Liver (tissue), 8 donors: ENCODE measurements at regions not wholly inside any gene's neighbourhood (a gene's known extent, or its start where the extent isn't known, plus 50 kb on each side); places are given as distances from the start of the nearest gene placed in this dataset.

ENCODE experiments used
- DNase-seq: peaks from one replicate; pipeline ENCODE4 v3.0.0-alpha.2; 2017; ENCODE audit warnings: low spot score
- H3K27ac ChIP-seq, 2 donors: one replicate each; pipeline ENCODE4 v1.7.0; 2013; ENCODE audit warnings: inconsistent platforms in 2 of 2, low read length in 2 of 2, control low read depth in 1 of 2, low read depth in 1 of 2, mild to moderate bottlenecking in 1 of 2
- H3K27me3 ChIP-seq, 4 donors: one replicate each; pipeline versions ENCODE4 v1.6.1 to v1.7.0; 2013; ENCODE audit warnings: low read length in 3 of 4, inconsistent platforms in 1 of 4, mild to moderate bottlenecking in 1 of 4, moderate library complexity in 1 of 4; ENCODE audit not compliant: control insufficient read depth in 4 of 4, insufficient read depth in 4 of 4
- H3K36me3 ChIP-seq, 4 donors: one replicate each; pipeline versions ENCODE4 v1.6.1 to v1.7.0; 2013; ENCODE audit warnings: low read length in 3 of 4, mild to moderate bottlenecking in 3 of 4, low read depth in 1 of 4, moderate library complexity in 1 of 4; ENCODE audit not compliant: control insufficient read depth in 4 of 4, insufficient read depth in 3 of 4
- H3K4me1 ChIP-seq, 4 donors: one replicate each; pipeline versions ENCODE4 v1.6.1 to v1.7.0; 2013; ENCODE audit warnings: low read length in 3 of 4, mild to moderate bottlenecking in 3 of 4, moderate library complexity in 1 of 4; ENCODE audit not compliant: control insufficient read depth in 4 of 4, insufficient read depth in 4 of 4
- H3K4me3 ChIP-seq, 3 donors: one replicate each; pipeline versions ENCODE4 v1.6.1 to v1.7.0; 2013; ENCODE audit warnings: low read length in 3 of 3, control low read depth in 1 of 3, low read depth in 1 of 3, mild to moderate bottlenecking in 1 of 3
- H3K9ac ChIP-seq, 2 donors: one replicate each; pipeline ENCODE4 v1.7.0; 2013; ENCODE audit warnings: low read length in 2 of 2, mild to moderate bottlenecking in 2 of 2, moderate library complexity in 2 of 2, control low read depth in 1 of 2, low read depth in 1 of 2
- H3K9me3 ChIP-seq, 4 donors: one replicate each; pipeline versions ENCODE4 v1.6.1 to v1.7.0; 2013; ENCODE audit warnings: low read length in 3 of 4; ENCODE audit not compliant: control insufficient read depth in 4 of 4
- ATF3 ChIP-seq: IDR thresholded peaks from 2 replicates; pipeline ENCODE4 v1.6.1; 2016; ENCODE audit warnings: antibody characterized with exemption
- CTCF ChIP-seq: fragments of 150-350 bp; IDR thresholded peaks from 2 replicates; pipeline ENCODE4 v1.5.1; 2017; ENCODE audit warnings: improper control_type of control experiment, low read depth, low read length; ENCODE audit not compliant: missing input control
- EGR1 ChIP-seq, 2 donors: IDR thresholded peaks; 2 replicates each; pipeline ENCODE4 v1.6.1; 2016 to 2018; ENCODE audit warnings: antibody characterized with exemption in 2 of 2, low read depth in 2 of 2
- FOXA1 ChIP-seq: IDR thresholded peaks from 2 replicates; pipeline ENCODE4 v1.6.1; 2016; ENCODE audit warnings: antibody characterized with exemption
- FOXA2 ChIP-seq: IDR thresholded peaks from 2 replicates; pipeline ENCODE4 v1.6.1; 2016; ENCODE audit warnings: antibody characterized with exemption
- GABPA ChIP-seq, 2 donors: IDR thresholded peaks in 1 of 2; conservative IDR thresholded peaks in 1 of 2; 2 replicates each; pipeline ENCODE4 v1.6.1; 2016; ENCODE audit warnings: antibody characterized with exemption in 2 of 2, mild to moderate bottlenecking in 1 of 2, moderate library complexity in 1 of 2
- HNF4A ChIP-seq, 2 donors: conservative IDR thresholded peaks; 2 replicates each; pipeline ENCODE4 v1.6.1; 2016; ENCODE audit warnings: antibody characterized with exemption in 2 of 2, mild to moderate bottlenecking in 2 of 2
- HNF4G ChIP-seq: IDR thresholded peaks from 2 replicates; pipeline ENCODE4 v1.6.1; 2016; ENCODE audit warnings: antibody characterized with exemption
- MAX ChIP-seq: IDR thresholded peaks from 2 replicates; pipeline ENCODE4 v1.6.1; 2016; ENCODE audit warnings: antibody characterized with exemption
- NR2F2 ChIP-seq: IDR thresholded peaks from 2 replicates; pipeline ENCODE4 v1.6.1; 2016; ENCODE audit warnings: antibody characterized with exemption
- RAD21 ChIP-seq, 2 donors: IDR thresholded peaks; 2 replicates each; pipeline ENCODE4 v1.6.1; 2016; ENCODE audit warnings: antibody characterized with exemption in 2 of 2, mild to moderate bottlenecking in 2 of 2
- REST ChIP-seq: IDR thresholded peaks from 2 replicates; pipeline ENCODE4 v1.6.1; 2016; ENCODE audit warnings: antibody characterized with exemption, mild to moderate bottlenecking
- RXRA ChIP-seq, 2 donors: IDR thresholded peaks; 2 replicates each; pipeline ENCODE4 v1.6.1; 2017 to 2018; ENCODE audit warnings: antibody characterized with exemption in 2 of 2, mild to moderate bottlenecking in 1 of 2
- SP1 ChIP-seq: IDR thresholded peaks from 2 replicates; pipeline ENCODE4 v1.6.1; 2018; ENCODE audit warnings: antibody characterized with exemption, mild to moderate bottlenecking
- TAF1 ChIP-seq: conservative IDR thresholded peaks from 2 replicates; pipeline ENCODE4 v1.6.1; 2016; ENCODE audit warnings: antibody characterized with exemption, mild to moderate bottlenecking
- YY1 ChIP-seq: IDR thresholded peaks from 2 replicates; pipeline ENCODE4 v1.6.1; 2016; ENCODE audit warnings: antibody characterized with exemption, mild to moderate bottlenecking
- ZBTB33 ChIP-seq: IDR thresholded peaks from 2 replicates; pipeline ENCODE4 v1.6.1; 2016; ENCODE audit warnings: antibody characterized with exemption
- WGBS: extraction: QIAGEN DNeasy Blood & Tissue Kit; methylation state at CpG from one replicate; pipeline ENCODE4 v1.1.7; 2013; 5-methylcytosine and 5-hydroxymethylcytosine counted together
- donor health status: healthy.
- donor health status: healthy.
- donor health status: healthy.
- donor health status: healthy.
- donor health status: healthy.

- 40% methylated on average over 2 of the region's 2 CpGs for WGBS
Measured at GRCh38 chr4:35993606-35994005, 250.7 kb downstream of the ARAP2 start.

GRCh38 chr4:36000941-36001557 lies 243.3 kb downstream of the ARAP2 start:
- 41% methylated on average over 3 of the region's 3 CpGs for WGBS
- Histone ChIP-seq H3K27ac (peak overlapping the region; percentile 20 to 53), H3K4me3 (no peak overlapping the region), H3K9me3 (no peaks in the 10 kb centered on the region), H3K36me3 (no peaks in the 10 kb centered on the region), H3K4me1 (peaks cover 0 to 4% (median under 1%) of the 10 kb centered on the region in 4 donors), H3K27me3 (no peaks in the 10 kb centered on the region), H3K9ac (no peak overlapping the region)
- DNase-seq: no peak
- peak in 1 of 2 donors; percentile 45 for TF ChIP-seq RXRA (IDR thresholded peaks at IDR 0.05)
- TF ChIP-seq GABPA (IDR thresholded peaks at IDR 0.05 in 1 of 2, conservative IDR thresholded peaks at IDR 0.05 in 1 of 2): no peak
- no peak for TF ChIP-seq FOXA1
- no peak for TF ChIP-seq FOXA2
- no peak for TF ChIP-seq EGR1 (IDR thresholded peaks at IDR 0.05; ENCODE audit: low read depth in 2 of 2)
- no peak for TF ChIP-seq MAX
- TF ChIP-seq ZBTB33: no peak
- TF ChIP-seq ATF3: no peak
- TF ChIP-seq CTCF: no peak
- no peak for TF ChIP-seq TAF1
- peak in 1 of 2 donors; percentile 46 for TF ChIP-seq HNF4A (conservative IDR thresholded peaks at IDR 0.05)
- no peak for TF ChIP-seq NR2F2
- TF ChIP-seq YY1: no peak
- TF ChIP-seq RAD21 (IDR thresholded peaks at IDR 0.05): no peak
- no peak for TF ChIP-seq SP1
- TF ChIP-seq REST: no peak

More at GRCh38 chr4:35993606-35994005, 250.7 kb downstream of the ARAP2 start:
- H3K9me3 ChIP-seq: peaks cover 0 to under 1% (median 0%) of the 10 kb centered on the region in 4 donors
- no peaks in the 10 kb centered on the region for H3K27me3 ChIP-seq
- H3K9ac ChIP-seq: no peak overlapping the region
- H3K27ac ChIP-seq: no peak overlapping the region
- no peak for DNase-seq
- no peaks in the 10 kb centered on the region for H3K4me1 ChIP-seq
- no peaks in the 10 kb centered on the region for H3K36me3 ChIP-seq
- TF ChIP-seq RXRA (IDR thresholded peaks at IDR 0.05) (no peak), HNF4G (no peak), HNF4A (conservative IDR thresholded peaks at IDR 0.05) (no peak), EGR1 (IDR thresholded peaks at IDR 0.05; ENCODE audit: low read depth in 2 of 2) (no peak), TAF1 (no peak), CTCF (no peak), FOXA2 (no peak)
- no peak overlapping the region for H3K4me3 ChIP-seq
